CD8-positive, alpha-beta memory T cell (primary cell): ENCODE measurements at regions not wholly inside any gene's neighbourhood (a gene's known extent, or its start where the extent isn't known, plus 50 kb on each side); places are given as distances from the start of the nearest gene placed in this dataset.
"Not testable (repeated sequence)": the region's sequence is repeated elsewhere in the genome, so short reads cannot be mapped to it uniquely, and the experiment has no call there.

Experiments used
- CTCF ChIA-PET: fragments of 350-600 bp; sonication (Branson Sonifier 250); formaldehyde crosslinking; loops from one replicate; lab custom pipeline; 2021; ENCODE audit warnings: antibody characterized with exemption; lab: Charles Lee
- POLR2A ChIA-PET: fragments of 350-600 bp; sonication (Branson Sonifier 250); formaldehyde crosslinking; loops from one replicate; lab custom pipeline; 2021; ENCODE audit warnings: antibody characterized with exemption; lab: Charles Lee
- DNase-seq, 5 donors: peaks; one replicate each; pipeline versions ENCODE4 v3.0.0 to v3.0.0-alpha.2; 2020 to 2022; ENCODE audit warnings: mixed read lengths in 1 of 5
- H3K27ac ChIP-seq: one replicate; pipeline ENCODE4 v1.7.0; 2013; ENCODE audit warnings: low read depth, mild to moderate bottlenecking, low read length, moderate library complexity
- H3K27me3 ChIP-seq: 2 replicates; pipeline ENCODE4 v1.7.0; 2013; ENCODE audit warnings: low read length, mild to moderate bottlenecking; ENCODE audit not compliant: insufficient read depth, poor library complexity, severe bottlenecking
- H3K36me3 ChIP-seq: 2 replicates; pipeline ENCODE4 v1.7.0; 2013; ENCODE audit warnings: mild to moderate bottlenecking, low read length, moderate library complexity; ENCODE audit not compliant: insufficient read depth
- H3K4me1 ChIP-seq: 2 replicates; pipeline ENCODE4 v1.7.0; 2013; ENCODE audit warnings: mild to moderate bottlenecking, low read length, moderate library complexity; ENCODE audit not compliant: insufficient read depth
- H3K4me3 ChIP-seq: 2 replicates; pipeline ENCODE4 v1.7.0; 2013; ENCODE audit warnings: mild to moderate bottlenecking, low read length
- H3K9me3 ChIP-seq: 2 replicates; pipeline ENCODE4 v1.7.0; 2013; ENCODE audit warnings: mild to moderate bottlenecking, low read length
- H3K27ac Mint-ChIP-seq, 8 donors: one replicate each; pipeline ENCODE4 v1.8.0; 2020 to 2021; ENCODE audit warnings: mixed read lengths in 8 of 8, mild to moderate bottlenecking in 6 of 8, inconsistent platforms in 3 of 8, moderate library complexity in 3 of 8
- H3K27me3 Mint-ChIP-seq, 2 donors: one replicate each; pipeline ENCODE4 v1.8.0; 2020 to 2021; ENCODE audit warnings: mixed read lengths in 2 of 2, mild to moderate bottlenecking in 1 of 2, moderate library complexity in 1 of 2
- H3K36me3 Mint-ChIP-seq, 3 donors: one replicate each; pipeline ENCODE4 v1.8.0; 2020 to 2021; ENCODE audit warnings: mixed read lengths in 3 of 3, inconsistent platforms in 1 of 3, mild to moderate bottlenecking in 1 of 3
- H3K4me1 Mint-ChIP-seq, 3 donors: one replicate each; pipeline ENCODE4 v1.8.0; 2020 to 2021; ENCODE audit warnings: mixed read lengths in 3 of 3, inconsistent platforms in 1 of 3, mild to moderate bottlenecking in 1 of 3
- H3K4me3 Mint-ChIP-seq, 7 donors: one replicate each; pipeline ENCODE4 v1.8.0; 2020 to 2021; ENCODE audit warnings: mixed read lengths in 7 of 7, mild to moderate bottlenecking in 6 of 7, moderate library complexity in 4 of 7, inconsistent platforms in 2 of 7
- H3K9me3 Mint-ChIP-seq, 5 donors: one replicate each; pipeline ENCODE4 v1.8.0; 2020 to 2022; ENCODE audit warnings: mixed read lengths in 5 of 5, mild to moderate bottlenecking in 3 of 5, moderate library complexity in 2 of 5, inconsistent platforms in 1 of 5

DNA sequence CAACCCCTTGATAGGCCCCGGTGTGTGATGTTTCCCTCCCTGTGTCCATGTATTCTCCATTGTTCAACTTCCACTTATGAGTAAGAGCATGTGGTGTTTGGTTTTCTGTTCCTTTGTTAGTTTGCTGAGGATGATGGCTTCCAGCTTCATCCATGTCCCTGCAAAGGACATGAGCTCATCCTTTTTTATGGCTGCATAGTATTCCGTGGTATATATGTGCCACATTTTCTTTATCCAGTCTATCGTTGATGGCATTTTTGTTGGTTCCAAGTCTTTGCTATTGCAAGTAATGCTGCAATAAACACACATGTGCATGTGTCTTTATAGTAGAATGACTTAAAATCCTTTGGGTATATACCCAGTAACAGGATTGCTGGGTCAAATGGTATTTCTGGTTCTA is 132.3 kb downstream of the CXCL12 start:
- POLR2A ChIA-PET, H3K36me3 Mint-ChIP-seq, H3K9me3 Mint-ChIP-seq, H3K27ac ChIP-seq, H3K4me1 ChIP-seq, H3K27me3 ChIP-seq, H3K4me3 Mint-ChIP-seq, DNase-seq, H3K4me3 ChIP-seq, H3K36me3 ChIP-seq, H3K4me1 Mint-ChIP-seq, H3K9me3 ChIP-seq, H3K27ac Mint-ChIP-seq, CTCF ChIA-PET: not testable (repeated sequence)
- peaks cover 11 to 13% of the 10 kb centered on the region in 2 donors for H3K27me3 Mint-ChIP-seq

DNA sequence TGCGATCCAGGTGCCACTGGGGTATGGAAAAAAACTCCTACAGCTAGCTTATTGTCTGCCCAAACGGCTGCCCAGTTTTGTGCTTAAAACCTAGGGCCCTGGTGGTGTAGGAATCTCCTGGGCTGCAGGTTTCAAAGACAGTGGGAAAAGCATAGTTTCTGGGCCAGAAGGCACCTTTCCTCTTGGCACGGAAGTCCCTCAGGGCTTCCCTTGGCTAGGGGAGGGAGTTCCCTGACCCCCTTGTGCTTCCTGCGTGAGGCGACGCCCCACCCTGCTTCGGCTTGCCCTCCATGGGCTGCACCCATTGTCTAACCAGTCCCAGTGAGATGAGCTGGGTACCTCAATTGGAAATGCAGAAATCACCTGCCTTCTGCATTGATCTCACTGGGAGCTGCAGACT is 135.0 kb downstream of the CXCL12 start:
- H3K27ac ChIP-seq, H3K27me3 ChIP-seq, H3K4me1 Mint-ChIP-seq, H3K4me1 ChIP-seq, H3K9me3 ChIP-seq, H3K4me3 ChIP-seq, CTCF ChIA-PET, H3K9me3 Mint-ChIP-seq, POLR2A ChIA-PET, H3K36me3 Mint-ChIP-seq, H3K4me3 Mint-ChIP-seq, H3K36me3 ChIP-seq, H3K27ac Mint-ChIP-seq: not testable (repeated sequence)
- peak in 1 of 5 donors; percentile 39 for DNase-seq
- H3K27me3 Mint-ChIP-seq: peaks cover 8 to 13% of the 10 kb centered on the region in 2 donors

DNA sequence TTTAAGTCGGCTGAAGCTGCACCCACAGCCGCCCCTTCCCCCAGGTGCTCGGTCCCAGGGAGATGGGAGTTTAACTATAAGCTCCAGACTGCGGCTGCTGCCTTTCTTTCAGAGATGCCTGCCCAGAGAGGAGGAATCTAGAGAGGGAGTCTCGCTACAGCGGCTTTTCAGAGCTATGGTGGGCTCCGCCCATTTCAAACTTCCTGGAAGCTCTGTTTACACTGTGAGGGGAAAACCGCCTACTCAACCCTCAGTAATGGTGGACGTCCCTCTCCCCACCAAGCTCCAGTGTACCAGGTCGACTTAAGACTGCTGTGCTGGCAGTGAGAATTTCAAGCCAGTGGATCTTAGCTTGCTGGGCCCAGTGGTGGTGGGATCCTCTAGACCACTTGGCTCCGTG is 135.4 kb downstream of the CXCL12 start:
- Mint-ChIP-seq H3K36me3 (no peaks in the 10 kb centered on the region), H3K27me3 (peaks cover 5 to 13% of the 10 kb centered on the region in 2 donors), H3K4me1 (no peaks in the 10 kb centered on the region), H3K9me3 (peaks cover 0 to 8% (median 6%) of the 10 kb centered on the region in 5 donors), H3K27ac (no peak overlapping the region), H3K4me3 (no peak overlapping the region)
- ChIA-PET CTCF (no interaction called here), POLR2A (no interaction called here)
- Histone ChIP-seq H3K4me1 (no peaks in the 10 kb centered on the region), H3K27ac (no peak overlapping the region), H3K9me3 (no peaks in the 10 kb centered on the region), H3K36me3 (no peaks in the 10 kb centered on the region), H3K4me3 (no peak overlapping the region), H3K27me3 (no peaks in the 10 kb centered on the region)
- no peak for DNase-seq

DNA sequence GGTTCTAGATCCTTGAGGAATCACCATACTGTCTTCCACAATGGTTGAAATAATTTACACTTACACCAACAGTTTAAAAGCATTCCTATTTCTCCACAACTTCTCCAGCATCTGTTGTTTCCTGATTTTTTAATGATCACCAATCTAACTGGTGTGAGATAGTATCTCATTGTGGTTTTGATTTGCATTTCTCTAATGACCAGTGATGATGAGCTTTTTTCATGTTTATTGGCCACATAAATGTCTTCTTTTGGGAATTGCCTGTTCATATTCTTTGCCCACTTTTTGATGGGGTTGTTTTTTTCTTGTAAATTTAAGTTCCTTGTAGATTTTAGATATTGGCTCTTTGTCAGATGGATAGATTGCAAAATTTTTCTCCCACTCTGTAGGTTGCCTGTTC is 138.2 kb downstream of the CXCL12 start:
- POLR2A ChIA-PET, H3K9me3 Mint-ChIP-seq, H3K27me3 Mint-ChIP-seq, DNase-seq, CTCF ChIA-PET, H3K36me3 ChIP-seq, H3K4me3 Mint-ChIP-seq, H3K4me1 Mint-ChIP-seq, H3K9me3 ChIP-seq, H3K27me3 ChIP-seq, H3K4me3 ChIP-seq, H3K27ac Mint-ChIP-seq, H3K4me1 ChIP-seq, H3K36me3 Mint-ChIP-seq, H3K27ac ChIP-seq: not testable (repeated sequence)

DNA sequence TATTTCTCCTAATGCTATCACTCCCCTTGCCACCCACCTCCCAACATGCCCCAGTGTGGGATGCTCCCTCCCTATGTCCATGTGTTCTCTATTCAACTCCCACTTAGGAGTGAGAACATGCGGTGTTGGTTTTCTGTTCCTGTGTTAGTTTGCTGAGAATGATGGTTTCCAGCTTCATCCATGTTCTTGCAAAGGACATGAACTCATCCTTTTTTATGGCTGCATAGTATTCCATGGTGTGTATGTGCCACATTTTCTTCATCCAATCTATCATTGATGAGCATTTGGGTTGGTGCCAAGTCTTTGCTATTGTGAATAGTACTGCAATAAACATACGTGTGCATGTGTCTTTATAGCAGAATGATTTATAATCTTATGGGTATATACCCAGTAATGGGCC is 138.6 kb downstream of the CXCL12 start:
- H3K27me3 ChIP-seq, H3K4me1 ChIP-seq, DNase-seq, H3K36me3 Mint-ChIP-seq, H3K36me3 ChIP-seq, POLR2A ChIA-PET, H3K4me1 Mint-ChIP-seq, H3K4me3 ChIP-seq, H3K27me3 Mint-ChIP-seq, H3K9me3 ChIP-seq, H3K9me3 Mint-ChIP-seq, CTCF ChIA-PET, H3K4me3 Mint-ChIP-seq, H3K27ac ChIP-seq, H3K27ac Mint-ChIP-seq: not testable (repeated sequence)

DNA sequence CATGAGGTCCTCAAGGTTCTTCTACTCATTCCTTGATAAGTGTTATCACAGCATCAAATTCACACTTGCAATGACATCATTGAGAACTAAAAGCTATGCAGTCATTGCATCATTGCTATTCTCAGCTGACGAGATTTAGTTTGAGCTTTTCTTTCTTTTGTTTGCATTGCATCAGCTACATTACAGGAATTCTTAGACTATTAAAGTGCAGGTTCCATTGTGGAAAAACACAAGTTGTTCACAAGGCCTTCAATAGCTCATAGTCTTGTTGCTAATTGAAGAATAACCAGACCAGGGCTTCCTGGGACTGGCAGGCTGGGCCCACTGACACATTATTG is 139.3 kb downstream of the CXCL12 start:
- peaks cover 0 to 9% (median 4%) of the 10 kb centered on the region in 5 donors for H3K9me3 Mint-ChIP-seq
- H3K4me3 Mint-ChIP-seq: no peak overlapping the region
- H3K27me3 Mint-ChIP-seq: no peaks in the 10 kb centered on the region
- no peaks in the 10 kb centered on the region for H3K4me1 Mint-ChIP-seq
- Histone ChIP-seq H3K27me3 (no peaks in the 10 kb centered on the region), H3K27ac (no peak overlapping the region), H3K4me1 (no peaks in the 10 kb centered on the region), H3K36me3 (no peaks in the 10 kb centered on the region), H3K9me3 (no peaks in the 10 kb centered on the region), H3K4me3 (no peak overlapping the region)
- H3K27ac Mint-ChIP-seq: no peak overlapping the region
- H3K36me3 Mint-ChIP-seq: no peaks in the 10 kb centered on the region
- CTCF ChIA-PET: no interaction called here
- DNase-seq: no peak
- POLR2A ChIA-PET: no interaction called here

DNA sequence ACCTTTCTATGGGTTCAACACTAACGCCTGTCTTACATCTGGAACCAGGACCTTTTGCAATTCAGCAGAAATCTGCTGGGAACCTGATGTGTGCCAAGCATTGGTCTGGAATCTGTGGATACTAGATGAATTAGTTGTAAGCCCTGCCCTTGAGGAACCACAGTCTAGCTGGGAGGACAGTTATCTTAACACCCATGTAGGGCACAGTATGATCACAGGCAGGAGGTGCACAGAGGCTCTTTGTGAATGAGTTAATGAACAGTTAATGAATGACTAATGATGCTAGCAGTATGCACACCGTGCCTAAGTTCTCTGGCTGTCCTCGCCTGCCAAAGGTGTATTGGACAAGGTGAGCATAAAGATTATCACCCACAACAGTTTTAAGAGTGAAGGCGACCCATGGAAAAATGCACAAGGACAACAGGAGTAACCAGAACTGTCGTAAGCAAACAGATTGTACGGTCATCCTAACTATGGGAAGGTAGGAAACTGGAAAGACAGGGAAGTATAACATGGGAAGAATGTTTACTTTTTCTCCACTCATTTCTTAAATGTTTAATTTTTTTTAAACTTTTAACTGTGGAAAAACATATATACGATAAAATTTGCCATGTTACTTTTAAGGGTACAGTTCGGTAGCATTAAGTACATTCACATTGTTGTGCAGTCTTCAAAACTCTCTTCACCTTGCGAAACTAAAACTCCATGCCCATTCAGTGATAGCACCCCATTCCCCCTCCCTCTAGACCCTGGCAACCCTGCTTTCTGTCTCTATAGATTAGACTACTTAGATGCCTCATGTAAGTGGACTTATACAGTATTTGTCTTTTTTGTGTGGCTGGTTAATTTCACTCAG is 139.9 kb downstream of the CXCL12 start:
- Histone ChIP-seq H3K4me3 (no peak overlapping the region), H3K27ac (no peak overlapping the region), H3K4me1 (no peaks in the 10 kb centered on the region), H3K36me3 (no peaks in the 10 kb centered on the region), H3K9me3 (no peaks in the 10 kb centered on the region), H3K27me3 (no peaks in the 10 kb centered on the region)
- Mint-ChIP-seq H3K4me1 (no peaks in the 10 kb centered on the region), H3K9me3 (peaks cover 0 to 9% (median 4%) of the 10 kb centered on the region in 5 donors), H3K27me3 (no peaks in the 10 kb centered on the region), H3K27ac (no peak overlapping the region), H3K4me3 (no peak overlapping the region), H3K36me3 (no peaks in the 10 kb centered on the region)
- no peak for DNase-seq
- ChIA-PET CTCF (no interaction called here), POLR2A (no interaction called here)

DNA sequence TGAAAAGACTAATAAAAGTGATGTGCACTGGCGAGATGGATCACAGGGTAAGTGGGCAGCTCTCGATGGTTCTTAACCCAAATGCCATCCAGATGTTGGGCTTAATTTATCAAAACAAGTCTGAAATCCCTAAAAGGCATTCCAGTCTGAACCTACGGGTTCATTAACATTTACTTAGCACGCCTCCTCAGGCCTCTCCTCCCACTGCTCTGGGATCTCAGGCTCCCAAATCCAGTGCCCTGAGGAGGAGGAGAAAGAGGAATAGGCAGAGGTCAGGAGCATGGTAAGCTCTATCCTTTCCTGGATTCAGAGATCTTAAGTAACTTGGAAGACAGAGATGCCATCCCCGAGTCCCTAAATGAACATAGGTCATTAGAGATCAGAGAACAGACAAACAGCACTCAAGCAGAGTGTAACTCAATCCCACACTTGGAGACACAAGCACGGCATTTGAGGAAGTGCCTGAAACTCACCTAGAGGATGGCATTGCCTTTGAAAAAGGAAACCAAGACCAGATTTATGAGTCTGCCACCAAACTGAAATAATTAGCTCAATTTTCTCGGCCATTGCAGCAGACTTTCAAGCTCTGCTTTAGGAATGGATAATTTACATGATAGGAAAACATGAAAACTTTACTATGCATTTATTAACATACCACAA is 140.9 kb downstream of the CXCL12 start:
- Mint-ChIP-seq H3K36me3 (no peaks in the 10 kb centered on the region), H3K9me3 (peaks cover 0 to 9% (median 4%) of the 10 kb centered on the region in 5 donors), H3K27ac (no peak overlapping the region), H3K27me3 (peaks cover 0 to 5% of the 10 kb centered on the region in 2 donors), H3K4me1 (no peaks in the 10 kb centered on the region), H3K4me3 (no peak overlapping the region)
- Histone ChIP-seq H3K36me3 (no peaks in the 10 kb centered on the region), H3K27ac (no peak overlapping the region), H3K9me3 (no peaks in the 10 kb centered on the region), H3K27me3 (no peaks in the 10 kb centered on the region), H3K4me3 (no peak overlapping the region), H3K4me1 (no peaks in the 10 kb centered on the region)
- CTCF ChIA-PET: no interaction called here
- POLR2A ChIA-PET: no interaction called here
- no peak for DNase-seq
